Lung (tissue), 11 donors: ENCODE measurements at regions not wholly inside any gene's neighbourhood (a gene's known extent, or its start where the extent isn't known, plus 50 kb on each side); places are given as distances from the start of the nearest gene placed in this dataset.
"Not testable (repeated sequence)": the region's sequence is repeated elsewhere in the genome, so short reads cannot be mapped to it uniquely, and the experiment has no call there.

Experiments used
- ATAC-seq: fragments of 200-7000 bp; cut with Tn5 transposase; one replicate; pipeline ENCODE4 v1.9.1; 2020; ENCODE audit warnings: moderate number of reproducible peaks; ENCODE audit not compliant: insufficient read depth, low FRiP score
- DNase-seq, 3 donors: peaks; one replicate each; pipeline ENCODE4 v3.0.0-alpha.2; 2013 to 2017
- H3K27ac ChIP-seq, 2 donors: one replicate each; pipeline ENCODE4 v1.5.1; 2013; ENCODE audit warnings: mild to moderate bottlenecking in 2 of 2, moderate library complexity in 2 of 2, control low read depth in 1 of 2, inconsistent platforms in 1 of 2, low read depth in 1 of 2, low read length in 1 of 2
- H3K27me3 ChIP-seq, 3 donors: one replicate each; pipeline ENCODE4 v1.5.1; 2013; ENCODE audit warnings: low read length in 2 of 3; ENCODE audit not compliant: control insufficient read depth in 3 of 3, insufficient read depth in 3 of 3
- H3K36me3 ChIP-seq, 4 donors: one replicate each; pipeline ENCODE4 v1.5.1; 2013; ENCODE audit warnings: low read length in 4 of 4, mild to moderate bottlenecking in 1 of 4, moderate library complexity in 1 of 4; ENCODE audit not compliant: control insufficient read depth in 4 of 4, insufficient read depth in 4 of 4
- H3K4me1 ChIP-seq, 5 donors: one replicate each; pipeline ENCODE4 v1.5.1; 2013; ENCODE audit warnings: low read length in 5 of 5, mild to moderate bottlenecking in 2 of 5, moderate library complexity in 1 of 5; ENCODE audit not compliant: control insufficient read depth in 5 of 5, insufficient read depth in 5 of 5
- H3K4me3 ChIP-seq: one replicate; pipeline ENCODE4 v1.5.1; 2013; ENCODE audit warnings: mild to moderate bottlenecking, control low read depth, moderate library complexity
- H3K9ac ChIP-seq, 2 donors: one replicate each; pipeline ENCODE4 v1.5.1; 2013; ENCODE audit warnings: low read length in 2 of 2, control low read depth in 1 of 2; ENCODE audit not compliant: insufficient read depth in 1 of 2
- H3K9me3 ChIP-seq, 4 donors: one replicate each; pipeline ENCODE4 v1.5.1; 2013; ENCODE audit warnings: low read length in 3 of 4, mild to moderate bottlenecking in 1 of 4, moderate library complexity in 1 of 4; ENCODE audit not compliant: control insufficient read depth in 4 of 4, insufficient read depth in 3 of 4
- CTCF ChIP-seq: IDR thresholded peaks from 2 replicates; pipeline ENCODE4 v1.5.1; 2012; ENCODE audit warnings: mild to moderate bottlenecking; ENCODE audit errors: control extremely low read depth, extremely low read depth
- WGBS, 2 donors: extraction: QIAGEN DNeasy Blood & Tissue Kit; methylation state at CpG; one replicate each; pipeline ENCODE4 v1.1.7; 2013; 5-methylcytosine and 5-hydroxymethylcytosine counted together
- donor health status: control.
- donor health status: control.
- donor health status: Bipolar disorder and iron deficiency.
- donor health status: healthy.
- donor health status: DM: yes; HTN: yes; CAD: no.

- no peak for ATAC-seq
Observed at GRCh38 chr3:16704941-16705340, 99.7 kb upstream of the DAZL start.

GRCh38 chr3:16707260-16707659, 102.0 kb upstream of the DAZL start:
- Histone ChIP-seq H3K9me3 (no peaks in the 10 kb centered on the region), H3K36me3 (no peaks in the 10 kb centered on the region), H3K27ac (no peak overlapping the region), H3K4me1 (no peaks in the 10 kb centered on the region), H3K9ac (no peak overlapping the region), H3K27me3 (no peaks in the 10 kb centered on the region), H3K4me3 (no peak overlapping the region)
- DNase-seq (no peak), ATAC-seq (no peak)
- TF ChIP-seq CTCF = no peak
- WGBS, 2 donors = 72 to 76% methylated on average over 4 of the region's 4 CpGs

More at GRCh38 chr3:16704941-16705340, 99.7 kb upstream of the DAZL start:
- Histone ChIP-seq H3K4me1 (no peaks in the 10 kb centered on the region), H3K4me3 (no peak overlapping the region), H3K9ac (no peak overlapping the region), H3K9me3 (no peaks in the 10 kb centered on the region), H3K27me3 (no peaks in the 10 kb centered on the region), H3K27ac (no peak overlapping the region), H3K36me3 (no peaks in the 10 kb centered on the region)
- DNase-seq = no peak
- 57 to 66% methylated on average over 2 of the region's 2 CpGs for WGBS, 2 donors
- no peak for TF ChIP-seq CTCF

- no peak overlapping the region for H3K9ac ChIP-seq
- ATAC-seq (no peak), DNase-seq (no peak)
- H3K9me3 ChIP-seq = peaks cover 0 to under 1% (median 0%) of the 10 kb centered on the region in 4 donors
- no peaks in the 10 kb centered on the region for H3K36me3 ChIP-seq
- H3K27ac ChIP-seq = no peak overlapping the region
- H3K27me3 ChIP-seq = no peaks in the 10 kb centered on the region
- no peak overlapping the region for H3K4me3 ChIP-seq
- TF ChIP-seq CTCF = no peak
- no peaks in the 10 kb centered on the region for H3K4me1 ChIP-seq
Observed at GRCh38 chr3:16708285-16708684, 103.1 kb upstream of the DAZL start.

- ATAC-seq, H3K36me3 ChIP-seq: not testable (repeated sequence)
- 76 to 88% methylated on average over 1 of the region's 1 CpG for WGBS, 2 donors
Observed at GRCh38 chr3:16711691-16712090, 106.5 kb upstream of the DAZL start.

More at GRCh38 chr3:16711691-16712090, 106.5 kb upstream of the DAZL start:
- not testable (repeated sequence) for H3K9me3 ChIP-seq, H3K4me1 ChIP-seq, H3K9ac ChIP-seq, H3K4me3 ChIP-seq, H3K27ac ChIP-seq, H3K27me3 ChIP-seq, DNase-seq
